IMR-90 (cell line): ENCODE measurements at regions not wholly inside any gene's neighbourhood (a gene's known extent, or its start where the extent isn't known, plus 50 kb on each side); places are given as distances from the start of the nearest gene placed in this dataset.

Source experiments
- ATAC-seq: fragments of 200-7000 bp; cut with Tn5 transposase; 2 replicates; pipeline ENCODE4 v1.9.1; 2020; ENCODE audit warnings: low read depth, mild to moderate bottlenecking, moderate library complexity
- BruUV-seq: library from RNA; stranded (reverse); fragments of 400-500 nt; replicated peaks from 2 replicates; lab custom pipeline; 2021; lab: Mats Ljungman, UMichigan
- CTCF ChIA-PET: fragments of 300-600 bp; formaldehyde crosslinking; extraction: SDS; loops from one replicate; lab custom pipeline; 2021; ENCODE audit warnings: antibody characterized with exemption; lab: Yijun Ruan, JAX
- POLR2A ChIA-PET: fragments of 300-600 bp; sonication (Branson Sonifier 250); formaldehyde crosslinking; loops from one replicate; lab custom pipeline; 2022; ENCODE audit warnings: antibody characterized with exemption; ENCODE audit not compliant: unreplicated experiment; lab: Charles Lee
- DNase-seq: peaks from one replicate; pipeline ENCODE4 v3.0.0; 2013
- H2AFZ ChIP-seq: replicated peaks from 2 replicates; pipeline ENCODE3; 2013; ENCODE audit warnings: low read length, mild to moderate bottlenecking; ENCODE audit not compliant: poor library complexity
- H2AK5ac ChIP-seq: 2 replicates; pipeline ENCODE4 v1.6.1; 2013; ENCODE audit warnings: low read depth, low read length, inconsistent platforms
- H2AK9ac ChIP-seq: replicated peaks from 2 replicates; pipeline ENCODE3; 2013; ENCODE audit warnings: mild to moderate bottlenecking, low read depth, low read length, moderate library complexity; ENCODE audit not compliant: poor library complexity
- H2BK120ac ChIP-seq: 2 replicates; pipeline ENCODE4 v1.6.1; 2013; ENCODE audit warnings: low read depth, low read length, inconsistent platforms
- H2BK15ac ChIP-seq: 3 replicates; pipeline ENCODE4 v1.6.1; 2013; ENCODE audit warnings: low read depth, low read length, inconsistent platforms
- H2BK20ac ChIP-seq: 2 replicates; pipeline ENCODE4 v1.6.1; 2013; ENCODE audit warnings: low read depth, mild to moderate bottlenecking, inconsistent platforms, low read length, moderate library complexity
- H2BK5ac ChIP-seq: 2 replicates; pipeline ENCODE4 v1.6.1; 2013; ENCODE audit warnings: mild to moderate bottlenecking, low read depth, low read length, inconsistent platforms; ENCODE audit not compliant: poor library complexity, severe bottlenecking
- H3K14ac ChIP-seq: replicated peaks from 2 replicates; pipeline ENCODE4 v1.6.1; 2013; ENCODE audit warnings: low read depth, low read length, inconsistent platforms
- H3K18ac ChIP-seq: 2 replicates; pipeline ENCODE4 v1.6.1; 2013; ENCODE audit warnings: low read depth, low read length, control low read depth
- H3K23ac ChIP-seq: 2 replicates; pipeline ENCODE4 v1.6.1; 2013; ENCODE audit warnings: low read depth, low read length, inconsistent platforms
- H3K27ac ChIP-seq: 2 replicates; pipeline ENCODE4 v1.5.1; 2013; ENCODE audit warnings: mild to moderate bottlenecking, control low read depth, low read length; ENCODE audit not compliant: insufficient read depth
- H3K27me3 ChIP-seq: 2 replicates; pipeline ENCODE4 v1.6.1; 2013; ENCODE audit warnings: low read length; ENCODE audit not compliant: control insufficient read depth, insufficient read depth
- H3K36me3 ChIP-seq: 2 replicates; pipeline ENCODE4 v1.6.1; 2013; ENCODE audit warnings: low read length, mixed read lengths; ENCODE audit not compliant: control insufficient read depth, insufficient read depth
- H3K4ac ChIP-seq: 2 replicates; pipeline ENCODE4 v1.6.1; 2013; ENCODE audit warnings: low read depth, low read length, inconsistent platforms
- H3K4me1 ChIP-seq: 2 replicates; pipeline ENCODE4 v1.6.1; 2013; ENCODE audit warnings: low read length, mixed read lengths; ENCODE audit not compliant: control insufficient read depth, insufficient read depth
- H3K4me2 ChIP-seq: 2 replicates; pipeline ENCODE4 v1.6.1; 2013; ENCODE audit warnings: low read depth, mild to moderate bottlenecking, control low read depth, low read length, moderate library complexity
- H3K4me3 ChIP-seq: 2 replicates; pipeline ENCODE4 v1.5.1; 2013; ENCODE audit warnings: low read depth, mild to moderate bottlenecking, control low read depth, low read length, moderate library complexity; ENCODE audit not compliant: insufficient read depth
- H3K56ac ChIP-seq: 2 replicates; pipeline ENCODE4 v1.6.1; 2013; ENCODE audit warnings: low read length, inconsistent platforms; ENCODE audit not compliant: insufficient read depth; ENCODE audit errors: extremely low read depth
- H3K79me1 ChIP-seq, 2 experiments: 2 replicates each; pipeline ENCODE4 v1.6.1; 2013; ENCODE audit warnings: low read length in 2 of 2, inconsistent platforms in 1 of 2, low read depth in 1 of 2
- H3K9ac ChIP-seq: 2 replicates; pipeline ENCODE4 v1.6.1; 2013; ENCODE audit warnings: low read depth, low read length, control low read depth
- H3K9me1 ChIP-seq: 2 replicates; pipeline ENCODE4 v1.6.1; 2013; ENCODE audit warnings: low read length, inconsistent platforms; ENCODE audit not compliant: insufficient read depth
- H3K9me3 ChIP-seq: 2 replicates; pipeline ENCODE4 v1.6.1; 2013; ENCODE audit warnings: low read length; ENCODE audit not compliant: control insufficient read depth, insufficient read depth
- H4K20me1 ChIP-seq: 2 replicates; pipeline ENCODE4 v1.6.1; 2013; ENCODE audit warnings: low read length, inconsistent platforms; ENCODE audit not compliant: insufficient read depth
- H4K5ac ChIP-seq: 2 replicates; pipeline ENCODE4 v1.6.1; 2013; ENCODE audit warnings: mild to moderate bottlenecking, low read depth, low read length, control low read depth
- H4K8ac ChIP-seq, 2 experiments: 2 replicates each; pipeline ENCODE4 v1.6.1; 2013; ENCODE audit warnings: low read depth in 2 of 2, low read length in 2 of 2, control low read depth in 1 of 2, inconsistent platforms in 1 of 2
- H4K91ac ChIP-seq: 2 replicates; pipeline ENCODE4 v1.6.1; 2013; ENCODE audit warnings: low read depth, low read length, inconsistent platforms; ENCODE audit not compliant: insufficient read depth
- CHD1 ChIP-seq: IDR thresholded peaks from 2 replicates; pipeline ENCODE4 v1.6.1; 2012; ENCODE audit warnings: low read depth, low read length, improper control_type of control experiment
- POLR2A ChIP-seq: IDR thresholded peaks from 2 replicates; pipeline ENCODE4 v1.6.1; 2012; ENCODE audit warnings: mild to moderate bottlenecking, low read depth, low read length
- RFX5 ChIP-seq: IDR thresholded peaks from 2 replicates; pipeline ENCODE4 v1.8.0; 2012; ENCODE audit warnings: low read depth, mild to moderate bottlenecking, low read length, moderate library complexity
- SMC3 ChIP-seq: fragments of 150-350 bp; IDR thresholded peaks from 2 replicates; pipeline ENCODE4 v1.6.1; 2016; ENCODE audit warnings: low read depth, mild to moderate bottlenecking, antibody characterized with exemption, low read length, moderate library complexity
- USF2 ChIP-seq: fragments of 150-350 bp; IDR thresholded peaks from 2 replicates; pipeline ENCODE4 v1.6.1; 2017; ENCODE audit warnings: mild to moderate bottlenecking, antibody characterized with exemption, low read length, low read depth
- WGBS, 2 experiments: methylation state at CpG; one replicate each; pipeline versions ENCODE4 v1.1.5 to v1.1.7; 2013; ENCODE audit warnings: missing lambda C conversion rate in 2 of 2; ENCODE audit not compliant: insufficient read length in 1 of 2; ENCODE audit errors: extremely low coverage in 2 of 2; 5-methylcytosine and 5-hydroxymethylcytosine counted together
- dilution Hi-C: fragments of 300-500 bp; cut with HindIII; formaldehyde crosslinking; loops from one replicate; pipeline ENCODE4 v1.14.3; 2018; ENCODE audit warnings: low sequenced_read_pairs; ENCODE audit not compliant: unreplicated experiment
- in situ Hi-C: fragments of 300-500 bp; cut with MboI; formaldehyde crosslinking; loops from 3 replicates; pipeline ENCODE4 v1.14.3; 2019; ENCODE audit warnings: low sequenced_read_pairs, inconsistent platforms, mixed read lengths
- intact Hi-C: fragments of 100-400 bp; cut with micrococcal nuclease; formaldehyde crosslinking; loops from 2 replicates; pipeline ENCODE4 v1.10.0; 2022

- no peak overlapping the region for H4K91ac ChIP-seq
- H2BK15ac ChIP-seq: no peak overlapping the region
- no CpG with 5 or more reads among the region's 2 CpGs for WGBS, 2 experiments
- no peak overlapping the region for H2AK5ac ChIP-seq
- no peak overlapping the region for H3K56ac ChIP-seq
- H3K27me3 ChIP-seq: no peaks in the 10 kb centered on the region
- ATAC-seq: no peak
- H2BK20ac ChIP-seq: no peak overlapping the region
- no peaks in the 10 kb centered on the region for H3K9me1 ChIP-seq
- H2BK5ac ChIP-seq: no peak overlapping the region
- no peak overlapping the region for H3K18ac ChIP-seq
- H3K4me3 ChIP-seq: no peak overlapping the region
- no peak overlapping the region for H3K14ac ChIP-seq
- no peak overlapping the region for H2AFZ ChIP-seq
- no peak overlapping the region for H4K8ac ChIP-seq
- DNase-seq: no peak
- dilution Hi-C loops: no loop called here
- H3K79me1 ChIP-seq: no peaks in the 10 kb centered on the region
- H4K5ac ChIP-seq: no peak overlapping the region
- H3K23ac ChIP-seq: no peak overlapping the region
- ChIA-PET POLR2A (no interaction called here), CTCF (no interaction called here)
- no peak overlapping the region for H3K4ac ChIP-seq
- H3K36me3 ChIP-seq: no peaks in the 10 kb centered on the region
- H2BK120ac ChIP-seq: no peak overlapping the region
- in situ Hi-C loops: no loop called here
- H3K9me3 ChIP-seq: peaks cover 7% of the 10 kb centered on the region
- H4K20me1 ChIP-seq: no peaks in the 10 kb centered on the region
- H3K4me2 ChIP-seq: no peak overlapping the region
- no peak overlapping the region for H2AK9ac ChIP-seq
- intact Hi-C loops: no loop called here
- TF ChIP-seq POLR2A: no peak
- TF ChIP-seq SMC3: no peak
- TF ChIP-seq RFX5: no peak
- TF ChIP-seq CHD1: no peak
- no peak for TF ChIP-seq USF2
- H3K9ac ChIP-seq: no peak overlapping the region
- H3K27ac ChIP-seq: no peak overlapping the region
- BruUV-seq: no TSS peak
- no peaks in the 10 kb centered on the region for H3K4me1 ChIP-seq
These were observed 1218.8 kb upstream of the LRRTM1 start for GRCh38 chr2:81523344-81523743.
